ENCODE measurements at regions not wholly inside any gene's neighbourhood (a gene's known extent, or its start where the extent isn't known, plus 50 kb on each side); places are given as distances from the start of the nearest gene placed in this dataset.

DNA sequence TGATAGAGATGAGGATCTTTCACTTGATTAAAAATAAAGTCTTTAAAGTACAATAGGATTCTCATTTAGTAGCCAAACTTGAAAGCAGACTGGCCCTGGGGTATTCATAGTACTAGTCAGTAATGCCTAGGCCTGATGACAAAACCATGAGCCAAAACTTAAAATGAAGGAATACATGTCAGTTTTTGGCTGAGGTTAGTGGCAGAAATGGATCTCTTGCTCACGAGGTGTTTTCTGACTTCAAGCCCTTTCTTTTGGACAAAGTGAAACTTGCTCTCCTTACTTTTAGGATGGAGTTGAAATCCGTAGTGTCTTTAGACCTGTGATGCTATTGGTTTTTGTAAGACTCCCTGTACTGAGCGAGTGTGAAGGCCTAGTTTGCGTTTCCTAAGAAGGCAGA, 157.7 kb downstream of the CCNG2 start:
- TF ChIP-seq, protein P1, sequence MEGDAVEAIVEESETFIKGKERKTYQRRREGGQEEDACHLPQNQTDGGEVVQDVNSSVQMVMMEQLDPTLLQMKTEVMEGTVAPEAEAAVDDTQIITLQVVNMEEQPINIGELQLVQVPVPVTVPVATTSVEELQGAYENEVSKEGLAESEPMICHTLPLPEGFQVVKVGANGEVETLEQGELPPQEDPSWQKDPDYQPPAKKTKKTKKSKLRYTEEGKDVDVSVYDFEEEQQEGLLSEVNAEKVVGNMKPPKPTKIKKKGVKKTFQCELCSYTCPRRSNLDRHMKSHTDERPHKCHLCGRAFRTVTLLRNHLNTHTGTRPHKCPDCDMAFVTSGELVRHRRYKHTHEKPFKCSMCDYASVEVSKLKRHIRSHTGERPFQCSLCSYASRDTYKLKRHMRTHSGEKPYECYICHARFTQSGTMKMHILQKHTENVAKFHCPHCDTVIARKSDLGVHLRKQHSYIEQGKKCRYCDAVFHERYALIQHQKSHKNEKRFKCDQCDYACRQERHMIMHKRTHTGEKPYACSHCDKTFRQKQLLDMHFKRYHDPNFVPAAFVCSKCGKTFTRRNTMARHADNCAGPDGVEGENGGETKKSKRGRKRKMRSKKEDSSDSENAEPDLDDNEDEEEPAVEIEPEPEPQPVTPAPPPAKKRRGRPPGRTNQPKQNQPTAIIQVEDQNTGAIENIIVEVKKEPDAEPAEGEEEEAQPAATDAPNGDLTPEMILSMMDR (conservative IDR thresholded peaks at IDR 0.05; ENCODE audit: low read length) = no peak
- no peak for TF ChIP-seq EZH2phosphoT487 (IDR thresholded peaks at IDR 0.05; ENCODE audit: borderline replicate concordance)

Data from Loucy (cell line).